Stomach (tissue), 4 donors: ENCODE measurements at regions not wholly inside any gene's neighbourhood (a gene's known extent, or its start where the extent isn't known, plus 50 kb on each side); places are given as distances from the start of the nearest gene placed in this dataset.

Experiments
- POLR2AphosphoS5 ChIP-seq, 3 donors: sonication (generic); formaldehyde crosslinking; IDR thresholded peaks; one replicate each; pipeline ENCODE4 v1.6.1; 2016; ENCODE audit warnings: antibody characterized with exemption in 3 of 3
- TF ChIP-seq, protein P1 (sequence below), 7 experiments: fragments of 450-650 bp in 4 of 7; fragments of 200-600 bp in 3 of 7; sonication (generic) in 3 of 7; IDR thresholded peaks; one replicate each; pipeline ENCODE4 v1.5.1; 2016 to 2019; ENCODE audit warnings: antibody characterized with exemption in 7 of 7, control low read depth in 2 of 7, mild to moderate bottlenecking in 1 of 7

DNA sequence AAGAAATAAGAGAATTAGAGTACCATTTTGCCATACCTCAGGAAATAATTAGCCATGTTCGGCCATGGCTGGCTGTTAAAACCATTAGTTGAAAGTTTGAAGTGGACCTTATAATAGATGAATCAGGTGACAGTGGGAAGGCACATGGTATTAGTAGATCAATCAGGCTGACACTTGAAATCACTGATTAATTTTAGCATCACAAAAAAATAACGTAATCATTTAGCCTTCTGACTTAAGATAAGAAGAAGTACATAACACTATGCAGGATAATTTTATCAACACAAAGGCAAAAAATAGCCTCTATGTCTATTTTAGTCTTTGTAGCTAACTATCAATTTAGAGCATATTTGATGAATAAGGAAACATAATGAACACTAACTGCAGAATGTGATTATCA lies 615.5 kb downstream of the PCDH17 start:
- TF ChIP-seq, protein P1, sequence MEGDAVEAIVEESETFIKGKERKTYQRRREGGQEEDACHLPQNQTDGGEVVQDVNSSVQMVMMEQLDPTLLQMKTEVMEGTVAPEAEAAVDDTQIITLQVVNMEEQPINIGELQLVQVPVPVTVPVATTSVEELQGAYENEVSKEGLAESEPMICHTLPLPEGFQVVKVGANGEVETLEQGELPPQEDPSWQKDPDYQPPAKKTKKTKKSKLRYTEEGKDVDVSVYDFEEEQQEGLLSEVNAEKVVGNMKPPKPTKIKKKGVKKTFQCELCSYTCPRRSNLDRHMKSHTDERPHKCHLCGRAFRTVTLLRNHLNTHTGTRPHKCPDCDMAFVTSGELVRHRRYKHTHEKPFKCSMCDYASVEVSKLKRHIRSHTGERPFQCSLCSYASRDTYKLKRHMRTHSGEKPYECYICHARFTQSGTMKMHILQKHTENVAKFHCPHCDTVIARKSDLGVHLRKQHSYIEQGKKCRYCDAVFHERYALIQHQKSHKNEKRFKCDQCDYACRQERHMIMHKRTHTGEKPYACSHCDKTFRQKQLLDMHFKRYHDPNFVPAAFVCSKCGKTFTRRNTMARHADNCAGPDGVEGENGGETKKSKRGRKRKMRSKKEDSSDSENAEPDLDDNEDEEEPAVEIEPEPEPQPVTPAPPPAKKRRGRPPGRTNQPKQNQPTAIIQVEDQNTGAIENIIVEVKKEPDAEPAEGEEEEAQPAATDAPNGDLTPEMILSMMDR (IDR thresholded peaks at IDR 0.05) = no peak
- TF ChIP-seq POLR2AphosphoS5 (IDR thresholded peaks at IDR 0.05) = no peak
